Parathyroid adenoma (tissue), 2 donors: ENCODE measurements at regions not wholly inside any gene's neighbourhood (a gene's known extent, or its start where the extent isn't known, plus 50 kb on each side); places are given as distances from the start of the nearest gene placed in this dataset.

Experiments used
- H2AFZ ChIP-seq: fragments of 300-600 bp; sonication (generic); one replicate; pipeline ENCODE4 v1.7.0; 2017; ENCODE audit warnings: antibody characterized with exemption, mild to moderate bottlenecking
- H3K27ac ChIP-seq: fragments of 300-600 bp; sonication (generic); one replicate; pipeline ENCODE4 v1.7.0; 2017
- H3K27me3 ChIP-seq: fragments of 300-600 bp; sonication (generic); one replicate; pipeline ENCODE4 v1.7.0; 2017; ENCODE audit warnings: low read length; ENCODE audit not compliant: control insufficient read depth, insufficient read depth
- H3K36me3 ChIP-seq: fragments of 300-600 bp; sonication (generic); one replicate; pipeline ENCODE4 v1.7.0; 2017; ENCODE audit warnings: low read length; ENCODE audit not compliant: control insufficient read depth, insufficient read depth
- H3K4me1 ChIP-seq: fragments of 300-600 bp; sonication (generic); one replicate; pipeline ENCODE4 v1.7.0; 2017; ENCODE audit warnings: control low read depth
- H3K4me2 ChIP-seq: fragments of 300-600 bp; sonication (generic); one replicate; pipeline ENCODE4 v1.7.0; 2017; ENCODE audit warnings: low read length
- H3K4me3 ChIP-seq: fragments of 300-600 bp; sonication (generic); one replicate; pipeline ENCODE4 v1.7.0; 2017; ENCODE audit warnings: low read depth, low read length
- H3K79me2 ChIP-seq: fragments of 300-600 bp; sonication (generic); one replicate; pipeline ENCODE4 v1.7.0; 2017; ENCODE audit warnings: control low read depth
- H3K9ac ChIP-seq: fragments of 300-600 bp; sonication (generic); one replicate; pipeline ENCODE4 v1.7.0; 2017; ENCODE audit warnings: mild to moderate bottlenecking
- H3K9me3 ChIP-seq: fragments of 300-600 bp; sonication (generic); one replicate; pipeline ENCODE4 v1.7.0; 2017; ENCODE audit warnings: low read length; ENCODE audit not compliant: control insufficient read depth
- TF ChIP-seq, protein P1 (sequence below): fragments of 300-600 bp; sonication (generic); IDR thresholded peaks from one replicate; pipeline ENCODE4 v1.7.0; 2017; ENCODE audit warnings: antibody characterized with exemption, mild to moderate bottlenecking
- donor health status: primary hyperparathyroidism.

DNA sequence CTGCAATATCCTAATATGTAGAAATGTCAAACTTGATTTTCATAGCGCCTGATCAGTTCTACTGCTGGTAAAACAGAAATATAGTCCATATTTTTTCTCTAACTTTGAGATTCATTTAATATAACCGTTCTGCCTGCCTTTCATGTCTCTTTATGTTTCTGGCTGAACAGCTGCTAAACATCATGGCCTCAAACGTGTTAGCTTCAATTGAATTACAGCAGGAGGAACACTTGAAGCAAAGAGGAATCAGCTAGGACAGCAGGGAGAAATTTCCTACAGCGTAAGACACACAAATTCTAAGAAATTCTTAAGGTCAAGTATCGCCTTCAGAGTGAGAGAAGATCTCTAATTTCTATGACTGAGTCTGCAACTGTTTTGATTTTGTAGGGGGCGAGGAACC, 433.2 kb downstream of the FBXO15 start:
- H3K9me3 ChIP-seq: no peaks in the 10 kb centered on the region
- H3K27ac ChIP-seq: no peak overlapping the region
- TF ChIP-seq, protein P1, sequence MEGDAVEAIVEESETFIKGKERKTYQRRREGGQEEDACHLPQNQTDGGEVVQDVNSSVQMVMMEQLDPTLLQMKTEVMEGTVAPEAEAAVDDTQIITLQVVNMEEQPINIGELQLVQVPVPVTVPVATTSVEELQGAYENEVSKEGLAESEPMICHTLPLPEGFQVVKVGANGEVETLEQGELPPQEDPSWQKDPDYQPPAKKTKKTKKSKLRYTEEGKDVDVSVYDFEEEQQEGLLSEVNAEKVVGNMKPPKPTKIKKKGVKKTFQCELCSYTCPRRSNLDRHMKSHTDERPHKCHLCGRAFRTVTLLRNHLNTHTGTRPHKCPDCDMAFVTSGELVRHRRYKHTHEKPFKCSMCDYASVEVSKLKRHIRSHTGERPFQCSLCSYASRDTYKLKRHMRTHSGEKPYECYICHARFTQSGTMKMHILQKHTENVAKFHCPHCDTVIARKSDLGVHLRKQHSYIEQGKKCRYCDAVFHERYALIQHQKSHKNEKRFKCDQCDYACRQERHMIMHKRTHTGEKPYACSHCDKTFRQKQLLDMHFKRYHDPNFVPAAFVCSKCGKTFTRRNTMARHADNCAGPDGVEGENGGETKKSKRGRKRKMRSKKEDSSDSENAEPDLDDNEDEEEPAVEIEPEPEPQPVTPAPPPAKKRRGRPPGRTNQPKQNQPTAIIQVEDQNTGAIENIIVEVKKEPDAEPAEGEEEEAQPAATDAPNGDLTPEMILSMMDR: no peak
- no peak overlapping the region for H2AFZ ChIP-seq
- H3K9ac ChIP-seq: no peak overlapping the region
- no peaks in the 10 kb centered on the region for H3K79me2 ChIP-seq
- no peaks in the 10 kb centered on the region for H3K4me1 ChIP-seq
- H3K4me2 ChIP-seq: no peak overlapping the region
- no peaks in the 10 kb centered on the region for H3K36me3 ChIP-seq
- no peaks in the 10 kb centered on the region for H3K27me3 ChIP-seq
- no peak overlapping the region for H3K4me3 ChIP-seq

DNA sequence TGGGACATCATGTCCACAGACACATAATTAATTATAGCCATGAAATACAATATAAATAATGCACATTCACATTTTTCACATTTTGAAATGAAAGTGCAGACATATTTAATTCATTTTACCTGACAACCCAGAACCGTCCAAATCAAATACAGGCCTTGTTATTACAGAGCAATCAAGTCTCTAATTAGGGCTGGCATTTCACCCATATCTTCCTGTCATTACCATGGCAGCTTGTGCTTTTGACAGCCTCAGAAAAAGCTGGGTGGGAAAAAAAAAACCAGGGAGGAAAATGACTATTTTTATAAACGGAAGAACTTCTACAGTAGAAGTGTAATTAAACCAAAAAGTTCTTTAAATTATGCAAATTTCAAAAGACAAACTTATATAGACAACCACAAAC, 436.4 kb downstream of the FBXO15 start:
- no peak overlapping the region for H3K4me3 ChIP-seq
- H2AFZ ChIP-seq: no peak overlapping the region
- no peak overlapping the region for H3K9ac ChIP-seq
- H3K27ac ChIP-seq: no peak overlapping the region
- H3K36me3 ChIP-seq: no peaks in the 10 kb centered on the region
- H3K27me3 ChIP-seq: no peaks in the 10 kb centered on the region
- no peaks in the 10 kb centered on the region for H3K9me3 ChIP-seq
- H3K4me2 ChIP-seq: no peak overlapping the region
- no peaks in the 10 kb centered on the region for H3K79me2 ChIP-seq
- no peaks in the 10 kb centered on the region for H3K4me1 ChIP-seq
- TF ChIP-seq, protein P1: no peak

DNA sequence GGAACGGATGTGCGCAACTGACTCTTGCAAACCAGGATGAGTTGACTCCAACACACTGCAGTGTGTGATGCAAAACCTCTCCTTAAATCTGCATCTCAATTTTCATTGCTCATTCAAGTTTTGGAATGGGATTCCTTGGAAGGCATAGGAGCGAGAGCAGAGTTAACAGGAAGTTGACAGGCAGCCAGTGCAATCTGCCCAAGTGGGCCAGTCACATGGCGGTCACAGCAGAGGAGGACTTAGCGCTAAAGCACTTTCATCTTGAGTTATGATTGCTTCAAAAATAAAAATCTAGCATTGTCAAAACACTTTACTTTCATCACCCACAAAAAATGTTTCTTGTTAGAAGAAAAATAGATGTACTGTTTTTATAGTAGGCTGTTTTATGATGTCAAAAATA, 439.0 kb downstream of the FBXO15 start:
- Histone ChIP-seq H3K4me1 (no peaks in the 10 kb centered on the region), H3K27ac (no peak overlapping the region), H3K4me2 (no peak overlapping the region), H3K4me3 (no peak overlapping the region), H3K36me3 (no peaks in the 10 kb centered on the region), H2AFZ (no peak overlapping the region), H3K9ac (no peak overlapping the region), H3K9me3 (no peaks in the 10 kb centered on the region), H3K27me3 (no peaks in the 10 kb centered on the region), H3K79me2 (no peaks in the 10 kb centered on the region)
- TF ChIP-seq, protein P1: no peak

DNA sequence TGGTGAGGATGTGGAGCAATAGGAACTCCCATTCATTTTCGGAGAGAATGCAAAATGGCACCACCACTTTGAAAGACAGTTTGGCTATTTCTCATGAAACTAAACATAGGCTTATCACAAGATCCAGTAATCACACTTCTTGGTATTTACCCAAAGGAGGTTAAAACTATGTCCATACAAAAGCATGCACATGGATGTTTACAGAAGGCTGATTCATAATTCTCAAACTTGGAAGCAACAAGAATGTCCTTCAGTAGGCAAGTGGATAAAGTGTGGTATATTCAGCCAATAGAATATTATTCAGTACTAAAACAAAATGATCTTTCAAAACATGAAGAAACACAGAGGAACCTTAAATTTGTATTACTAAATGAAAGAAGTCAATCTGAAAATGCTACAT, 440.6 kb downstream of the FBXO15 start:
- Histone ChIP-seq H3K27me3 (no peaks in the 10 kb centered on the region), H3K9me3 (no peaks in the 10 kb centered on the region), H3K4me2 (no peak overlapping the region), H3K4me1 (no peaks in the 10 kb centered on the region), H3K36me3 (no peaks in the 10 kb centered on the region), H3K9ac (no peak overlapping the region), H3K4me3 (no peak overlapping the region), H3K27ac (no peak overlapping the region), H3K79me2 (no peaks in the 10 kb centered on the region), H2AFZ (no peak overlapping the region)
- TF ChIP-seq, protein P1: no peak

DNA sequence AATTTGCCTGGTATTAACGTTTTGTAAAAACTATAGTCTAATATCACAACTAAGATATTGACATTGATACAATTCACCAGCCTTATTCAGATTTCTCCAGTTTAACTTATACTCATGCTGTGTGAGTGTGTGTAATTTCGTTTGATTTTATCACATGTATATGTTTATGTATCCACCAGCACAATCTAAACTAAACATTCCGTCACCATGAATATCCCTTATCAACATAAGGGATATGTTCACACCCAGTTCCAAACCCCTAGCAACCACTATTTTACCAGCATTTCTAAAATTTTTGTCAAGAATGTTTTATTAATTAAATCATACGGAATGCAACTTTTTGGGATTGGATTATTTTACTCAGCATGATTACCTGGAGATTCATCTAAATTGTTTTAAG, 450.3 kb downstream of the FBXO15 start:
- no peak overlapping the region for H3K9ac ChIP-seq
- TF ChIP-seq, protein P1: no peak
- no peak overlapping the region for H3K4me2 ChIP-seq
- no peaks in the 10 kb centered on the region for H3K9me3 ChIP-seq
- H3K79me2 ChIP-seq: no peaks in the 10 kb centered on the region
- no peaks in the 10 kb centered on the region for H3K36me3 ChIP-seq
- H3K4me3 ChIP-seq: no peak overlapping the region
- no peak overlapping the region for H2AFZ ChIP-seq
- H3K27ac ChIP-seq: no peak overlapping the region
- H3K27me3 ChIP-seq: no peaks in the 10 kb centered on the region
- no peaks in the 10 kb centered on the region for H3K4me1 ChIP-seq
